ENCODE measurements at regions not wholly inside any gene's neighbourhood (a gene's known extent, or its start where the extent isn't known, plus 50 kb on each side); places are given as distances from the start of the nearest gene placed in this dataset.

DNA sequence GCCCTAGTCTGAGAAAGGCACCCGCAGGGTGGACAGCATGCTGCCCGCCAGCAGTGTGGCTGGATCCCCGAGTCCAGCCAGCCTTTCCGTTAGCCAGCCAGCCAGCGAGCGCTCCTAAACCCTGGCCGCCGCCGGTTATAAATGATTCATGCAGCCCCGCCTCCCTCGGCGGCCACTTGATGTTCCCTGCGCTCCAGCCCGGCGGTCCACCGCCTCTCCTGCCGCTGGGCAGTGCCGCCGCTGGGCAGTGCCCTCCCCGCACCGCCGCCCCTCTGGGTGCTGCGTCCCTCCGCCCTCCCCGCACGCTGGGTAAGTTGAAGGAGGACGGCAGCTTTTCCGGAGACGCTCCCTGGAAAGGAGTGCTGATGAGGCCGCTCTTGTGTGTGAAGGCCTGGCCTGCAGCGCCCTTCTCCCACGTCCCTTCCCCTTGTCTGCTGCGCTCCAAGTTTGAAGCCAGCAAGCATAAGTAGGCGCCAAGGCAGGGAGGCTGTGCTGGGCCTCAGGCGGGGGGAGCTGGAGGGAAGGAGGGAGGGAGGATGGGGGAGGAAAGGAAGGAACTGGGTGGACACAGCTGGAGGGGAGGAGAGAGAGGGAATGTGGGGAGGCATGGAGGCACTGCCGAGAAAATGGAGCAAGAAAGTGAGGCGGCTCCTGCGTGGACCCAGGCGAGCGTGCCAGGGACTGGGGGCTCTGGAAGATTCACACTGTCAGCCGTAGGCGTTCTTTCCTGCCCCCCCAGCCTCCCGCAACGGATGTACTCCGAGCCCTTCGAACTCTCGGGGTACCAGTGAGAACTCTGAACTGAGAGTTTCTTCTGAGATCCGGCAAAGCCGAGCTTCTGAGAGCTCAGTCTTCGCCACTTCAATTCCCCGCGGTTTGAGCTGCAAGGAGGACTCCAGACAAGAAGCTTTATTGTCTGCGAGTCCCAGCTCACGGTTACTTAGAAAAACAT, 131.9 kb downstream of the GLI2 start:
- DNase-seq: no peak

DNA sequence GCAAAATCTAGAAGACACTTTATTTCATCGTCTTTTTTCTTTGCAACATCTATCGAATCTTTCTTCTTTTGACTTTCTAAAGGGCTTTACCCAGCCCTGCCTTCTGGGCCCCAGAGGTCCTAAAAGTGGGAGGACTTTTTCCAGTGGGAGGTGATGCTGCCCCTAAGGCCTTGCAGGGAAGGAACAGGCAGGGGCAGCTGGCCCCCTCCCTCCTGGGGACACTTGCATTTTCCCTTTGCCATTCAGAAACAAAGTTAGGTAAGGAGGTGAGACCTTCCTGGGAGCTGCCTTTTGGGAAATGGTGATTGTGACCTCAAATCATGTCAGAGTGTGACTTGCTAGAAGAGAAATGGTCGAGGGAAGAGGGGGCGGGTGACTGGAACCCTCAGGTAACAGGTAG, 132.7 kb downstream of the GLI2 start:
- DNase-seq: no peak

DNA sequence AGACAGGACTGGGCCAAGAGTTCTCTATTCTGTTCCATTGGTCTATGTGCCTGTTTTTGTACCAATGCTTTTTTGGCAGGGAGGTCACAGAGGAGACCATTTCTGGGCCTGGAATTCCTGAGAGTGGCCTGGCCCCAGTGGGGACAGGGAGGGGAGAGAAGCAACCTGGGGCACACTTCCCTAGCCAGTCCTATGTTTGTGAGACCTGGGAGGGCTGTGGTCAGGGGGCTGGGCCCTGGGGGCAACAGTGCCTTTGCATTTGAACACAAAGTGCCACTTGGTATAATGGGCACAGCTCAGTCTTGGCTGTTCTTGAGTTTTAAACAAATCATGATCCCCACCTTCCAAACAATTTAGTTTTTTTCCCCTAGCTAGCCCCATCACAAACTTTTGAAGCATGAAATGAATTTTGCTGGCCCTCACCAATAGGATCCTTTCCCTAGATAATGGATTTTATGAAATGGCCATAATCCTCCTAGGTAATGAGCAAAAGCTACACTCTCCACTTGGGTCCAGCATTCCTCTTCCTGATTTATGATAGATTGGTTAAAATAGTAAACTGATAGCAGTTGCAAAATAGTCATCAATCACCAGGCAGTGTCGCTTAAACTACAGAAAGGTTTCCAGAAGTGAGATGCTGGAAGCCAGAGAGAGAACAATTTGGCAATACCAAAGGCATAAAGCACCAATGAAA, 133.5 kb downstream of the GLI2 start:
- no peak for DNase-seq

DNA sequence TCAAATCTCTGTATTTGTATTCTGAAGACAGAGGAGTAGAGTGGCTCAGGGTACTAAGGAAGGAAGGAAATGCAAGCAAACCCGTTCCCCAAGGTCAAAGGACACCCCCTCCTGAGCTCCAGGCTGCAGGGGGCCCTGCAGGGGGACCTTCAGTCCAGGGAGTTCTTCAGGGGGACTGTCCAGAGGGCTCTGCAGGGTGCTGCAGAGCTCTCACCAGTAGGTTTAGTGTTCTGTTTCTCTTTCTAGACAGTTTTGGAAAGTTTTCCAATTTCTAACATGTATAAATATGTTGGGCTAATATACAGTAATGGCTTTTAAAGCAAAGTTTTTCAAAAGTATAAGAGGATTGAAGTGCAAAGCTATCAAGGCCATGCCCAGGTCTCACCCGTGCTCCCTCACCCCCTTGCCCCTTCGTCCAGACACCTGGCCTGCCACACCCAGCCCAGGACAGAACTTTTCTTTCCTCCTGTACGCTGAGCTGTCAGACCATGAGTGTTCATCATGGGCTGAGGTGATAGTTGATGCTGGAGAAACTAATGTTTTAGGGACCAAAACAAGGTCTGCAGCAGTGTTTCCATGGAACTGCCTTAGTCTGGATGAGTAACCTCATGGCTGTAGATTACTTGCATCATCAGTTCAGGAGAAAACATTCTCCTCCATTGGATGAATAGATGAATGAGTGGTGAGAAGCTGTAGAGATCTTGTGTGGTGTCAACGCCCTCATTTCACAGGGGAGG, 134.2 kb downstream of the GLI2 start:
- DNase-seq: no peak

DNA sequence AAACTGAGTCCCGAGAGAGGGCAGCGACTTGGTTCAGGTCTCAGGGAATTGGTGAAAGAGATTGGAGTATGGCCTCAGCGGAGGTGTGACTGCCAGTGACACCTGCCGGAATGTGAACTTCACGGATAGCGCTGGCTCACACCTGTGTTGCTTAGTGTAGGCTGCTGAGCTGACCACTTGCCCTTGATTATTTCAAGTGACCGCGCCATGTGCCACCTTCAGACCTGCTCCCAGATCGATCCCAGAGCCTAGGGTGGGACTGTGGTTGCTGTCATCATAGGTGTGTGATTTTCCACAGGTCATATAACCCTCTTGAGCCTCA, 134.8 kb downstream of the GLI2 start:
- no peak for DNase-seq

DNA sequence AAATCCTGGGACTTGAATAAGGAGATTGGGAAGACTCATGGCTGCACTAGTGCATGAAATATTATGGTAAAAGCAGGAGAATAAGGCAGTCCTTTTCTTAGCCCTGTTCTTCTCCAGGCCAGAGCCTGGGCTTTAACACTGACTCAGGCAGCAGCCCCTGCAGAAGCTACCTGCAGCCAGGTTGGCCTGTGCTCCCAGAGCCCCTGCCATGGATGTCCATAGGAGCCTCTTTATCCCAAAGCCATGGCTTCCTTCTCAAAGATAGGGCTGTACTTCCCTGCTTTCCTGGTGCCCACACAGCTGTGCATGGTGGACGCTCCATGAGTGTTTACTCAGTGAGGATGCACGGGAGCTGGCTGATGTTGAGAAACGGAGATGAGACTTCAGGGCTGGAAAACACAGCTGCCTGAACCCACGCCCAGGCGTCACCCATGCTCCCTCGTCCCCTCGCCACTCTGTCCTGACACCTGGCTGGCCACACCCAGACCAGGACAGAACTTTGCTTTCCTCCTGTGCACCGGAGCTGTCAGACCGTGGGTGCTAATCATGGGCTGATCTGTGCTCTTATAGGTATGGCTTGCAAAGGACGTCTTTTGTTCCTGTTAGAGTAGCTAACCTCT, 135.5 kb downstream of the GLI2 start:
- DNase-seq: no peak

DNA sequence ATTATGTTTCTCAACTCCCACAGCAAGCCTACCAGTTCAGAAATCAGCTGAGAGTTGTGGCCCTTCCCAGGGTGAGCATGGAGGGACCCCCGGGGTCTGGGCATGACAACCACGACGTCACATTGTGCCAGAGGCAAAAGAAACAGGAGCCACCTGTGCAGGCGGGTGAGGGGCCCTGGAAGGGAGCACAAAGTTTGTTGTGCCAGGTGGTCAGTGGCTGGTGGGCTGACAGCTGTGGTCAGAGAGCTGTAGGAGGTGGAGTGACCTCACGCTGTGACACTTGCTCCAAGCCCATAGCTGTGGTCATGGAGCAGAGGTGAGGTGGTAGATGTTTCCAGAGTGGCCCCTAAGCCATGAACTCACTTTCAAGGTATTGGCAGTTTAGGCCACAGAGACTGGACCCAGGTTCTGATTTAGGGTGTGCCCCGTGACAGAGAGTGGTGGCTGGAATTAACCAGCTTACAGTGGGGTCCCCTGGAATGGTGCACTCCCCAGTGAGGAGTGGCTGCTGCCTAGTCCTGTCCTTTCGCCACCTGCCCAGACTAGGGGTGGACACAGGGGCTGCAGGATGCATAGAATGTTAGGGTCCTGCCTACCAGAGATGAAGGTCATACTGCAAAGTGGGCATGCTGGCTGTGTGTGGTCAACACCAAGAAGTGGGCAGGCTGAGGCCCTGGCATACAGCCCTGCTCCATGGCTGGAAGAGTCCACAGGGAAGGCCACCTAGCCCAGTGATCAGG, 136.4 kb downstream of the GLI2 start:
- DNase-seq: no peak

DNA sequence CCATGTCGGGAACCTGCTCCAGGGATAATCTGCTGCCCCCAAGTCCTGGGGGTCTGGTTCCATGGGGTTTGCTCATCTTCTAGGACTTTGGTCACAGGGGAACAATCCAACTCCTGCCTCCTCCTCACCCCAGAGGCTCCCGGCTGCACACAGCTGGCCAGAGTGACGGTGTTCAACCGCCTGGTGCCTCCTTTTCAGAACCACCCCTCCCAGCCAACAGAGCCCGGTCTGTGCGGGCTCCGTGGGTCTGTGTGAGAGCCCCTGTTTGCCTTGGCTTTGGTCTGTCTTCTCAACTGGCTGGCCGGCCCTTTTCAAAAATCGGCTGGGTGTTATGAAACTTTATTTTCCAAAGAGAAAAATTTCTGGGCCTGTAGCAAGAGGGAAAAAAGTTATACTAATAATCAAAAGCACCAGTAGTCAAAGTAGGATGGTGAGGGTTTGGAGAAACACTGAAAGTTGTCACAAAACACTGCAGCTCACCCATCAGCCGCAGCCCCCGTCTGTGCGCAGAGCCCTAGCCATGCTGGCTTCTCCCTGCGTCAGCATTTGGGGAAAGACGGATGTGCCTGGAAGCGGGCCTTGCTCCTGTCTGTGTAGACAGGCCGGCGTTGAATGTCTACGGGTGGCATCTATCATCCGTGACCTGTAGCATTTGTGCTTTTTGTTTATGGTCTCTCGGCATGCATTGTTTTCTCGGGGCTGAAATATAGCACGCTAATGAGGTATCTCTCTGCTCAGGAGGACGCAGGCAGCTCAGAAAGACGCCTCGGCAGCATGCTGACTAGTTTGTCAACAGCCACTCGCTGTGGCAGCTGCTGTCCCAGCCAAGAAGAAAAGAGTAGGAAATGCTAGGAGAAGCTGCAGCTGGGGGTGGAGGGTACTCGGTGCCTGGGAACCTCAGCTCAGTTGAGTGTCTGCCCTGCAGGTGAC, 138.6 kb downstream of the GLI2 start:
- DNase-seq: no peak

DNA sequence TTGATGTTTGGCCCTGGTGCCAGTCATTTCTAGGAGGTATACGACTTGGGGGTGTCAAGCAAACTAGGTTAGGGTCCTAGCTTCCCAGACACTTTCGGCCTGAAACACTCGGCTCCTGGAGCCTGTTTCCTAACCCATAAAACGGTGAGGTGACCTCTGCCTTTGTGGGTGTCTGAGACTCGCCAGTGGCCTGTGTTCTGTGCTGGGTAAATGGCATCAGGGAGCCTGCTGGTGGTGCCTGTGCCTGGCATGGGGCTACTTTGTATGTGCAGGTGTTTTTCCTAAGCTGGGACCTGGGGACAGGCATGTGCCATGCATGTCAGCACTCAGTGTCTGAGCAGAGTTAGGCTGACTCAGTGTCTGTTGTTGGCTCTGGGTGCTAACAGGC, 139.2 kb downstream of the GLI2 start:
- DNase-seq: no peak

DNA sequence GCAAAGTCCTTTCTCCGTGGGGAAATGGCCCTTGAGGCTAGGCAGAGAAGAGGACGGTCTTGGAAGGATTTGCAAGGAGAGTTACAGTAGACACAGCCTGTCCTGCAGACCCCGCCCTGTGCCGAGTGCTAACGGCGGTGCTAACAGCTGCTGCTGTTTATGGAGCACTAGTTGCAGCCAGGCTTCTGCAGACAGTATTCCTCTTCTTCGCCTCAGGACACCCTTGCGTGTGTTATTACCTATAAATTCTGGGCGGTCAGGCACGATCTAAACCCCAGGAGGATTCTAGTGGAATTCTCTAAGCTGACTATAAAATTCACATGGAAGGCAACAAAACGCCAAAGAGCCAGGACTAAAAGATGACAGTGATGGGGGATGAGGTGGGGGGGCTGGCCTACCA, 139.8 kb downstream of the GLI2 start:
- DNase-seq: no peak

DNA sequence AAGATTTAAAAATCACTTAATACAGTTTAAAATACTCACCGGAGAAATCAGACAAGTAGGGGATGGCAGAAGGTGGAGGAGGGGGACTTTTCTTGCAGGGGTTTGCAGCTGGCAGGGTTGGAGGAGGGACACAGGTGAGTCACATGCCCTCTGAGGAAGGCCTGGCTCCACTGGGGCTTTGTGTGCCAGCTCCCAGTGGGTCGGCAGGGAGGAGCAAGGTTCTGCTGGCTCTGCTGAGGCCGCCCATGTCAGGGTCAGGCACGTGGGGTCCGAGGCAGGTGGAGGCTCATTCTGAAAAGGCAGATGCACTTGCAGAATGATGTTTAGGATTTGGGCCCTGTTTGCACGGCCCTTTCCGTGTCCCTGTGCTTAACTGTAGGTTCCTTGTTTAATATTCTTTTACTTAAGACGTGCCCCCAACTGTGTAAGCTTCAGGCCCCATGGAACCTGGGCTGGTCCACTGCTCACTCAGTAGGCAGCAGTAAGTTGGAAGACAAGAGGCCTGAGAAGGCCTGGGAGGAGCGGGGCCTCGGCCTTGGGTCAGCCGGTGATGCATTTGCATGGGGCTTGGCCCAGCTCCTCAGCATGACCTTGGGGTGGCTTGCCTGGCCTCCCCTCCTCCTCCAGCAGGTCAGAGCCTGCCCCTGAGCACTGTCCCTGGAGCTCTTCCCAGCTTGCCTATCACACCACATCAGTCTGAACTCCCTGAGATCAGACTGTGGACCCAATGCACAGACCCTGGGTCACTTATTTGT, 141.0 kb downstream of the GLI2 start:
- DNase-seq: no peak

DNA sequence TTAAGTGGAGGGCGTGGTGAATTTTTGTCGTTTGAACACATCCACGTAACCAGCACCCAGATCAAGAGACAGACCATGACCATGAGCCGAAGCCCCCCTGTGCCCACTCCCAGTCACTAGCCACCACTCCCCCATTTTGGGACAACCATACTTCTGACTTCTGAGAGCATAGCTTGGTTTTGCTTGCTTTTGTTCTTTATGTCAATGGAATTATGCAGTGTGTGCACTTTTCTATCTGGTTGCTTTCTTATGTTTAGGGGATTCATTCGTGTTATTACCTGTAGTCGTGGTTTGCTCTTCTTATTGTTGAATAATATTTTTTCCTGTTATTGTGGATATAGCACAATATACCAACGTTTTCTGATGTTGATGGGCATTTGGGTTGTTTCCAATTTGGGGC, 141.7 kb downstream of the GLI2 start:
- DNase-seq: no peak

DNA sequence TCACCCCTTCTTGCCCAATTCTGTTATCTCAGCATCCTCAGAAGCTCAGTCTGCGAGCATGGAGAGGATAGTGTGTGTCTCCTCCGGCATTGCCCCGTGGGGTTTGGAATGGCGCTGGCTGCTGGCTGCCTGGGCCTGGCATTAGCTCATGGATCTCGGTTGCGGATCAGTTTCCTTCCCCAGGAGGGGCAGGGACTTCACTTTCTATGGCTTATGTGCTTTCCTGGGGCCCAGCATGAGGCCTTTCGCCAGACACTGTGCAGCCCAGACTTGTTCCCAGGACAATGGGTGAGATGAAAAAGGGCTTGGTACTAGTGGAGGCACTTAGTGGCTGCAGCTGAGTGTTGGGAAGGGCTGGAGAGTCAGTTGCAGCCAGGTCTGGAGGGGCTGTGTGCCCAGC, 143.3 kb downstream of the GLI2 start:
- DNase-seq: no peak

DNA sequence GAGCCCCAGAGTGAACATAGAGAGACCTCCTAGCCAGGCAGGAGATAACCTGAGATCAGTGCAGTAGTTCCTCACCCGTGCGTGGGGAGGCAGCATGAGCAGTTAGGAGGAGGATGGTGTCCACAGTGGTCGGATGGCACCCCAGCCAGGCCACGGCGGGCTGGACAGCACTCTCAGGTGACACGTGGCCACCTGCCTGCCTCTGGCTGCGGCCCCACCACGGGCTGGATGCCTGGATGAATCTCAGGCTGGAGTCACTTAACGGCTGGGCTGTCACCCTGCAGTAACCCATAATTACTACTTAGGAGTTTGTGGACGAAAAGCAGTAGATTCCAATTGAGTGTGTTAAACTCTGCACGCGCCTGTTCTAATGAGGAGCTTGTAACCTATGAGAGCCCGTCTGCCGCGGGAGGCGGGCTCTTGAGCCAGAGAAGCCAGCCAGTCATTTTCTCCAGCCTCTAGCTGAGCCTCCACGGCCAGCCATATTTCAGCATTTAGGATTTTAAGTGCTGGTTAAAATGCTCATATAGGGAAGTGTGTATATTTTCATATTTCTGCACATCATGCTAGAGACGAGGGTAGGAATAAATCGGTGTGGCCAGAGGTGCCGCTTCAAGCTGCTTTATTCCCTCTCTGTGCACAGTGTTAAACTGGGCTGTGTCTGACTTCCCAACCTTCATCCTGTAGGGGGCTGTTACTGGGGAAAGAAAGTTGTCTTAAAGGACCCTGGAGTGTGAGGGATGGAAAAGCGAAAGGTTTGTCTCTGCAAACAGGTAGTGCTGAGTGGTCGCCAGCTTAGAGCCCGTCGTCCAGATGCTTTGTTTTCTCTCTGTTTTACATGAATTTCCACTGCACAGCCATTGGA, 144.0 kb downstream of the GLI2 start:
- DNase-seq: no peak

DNA sequence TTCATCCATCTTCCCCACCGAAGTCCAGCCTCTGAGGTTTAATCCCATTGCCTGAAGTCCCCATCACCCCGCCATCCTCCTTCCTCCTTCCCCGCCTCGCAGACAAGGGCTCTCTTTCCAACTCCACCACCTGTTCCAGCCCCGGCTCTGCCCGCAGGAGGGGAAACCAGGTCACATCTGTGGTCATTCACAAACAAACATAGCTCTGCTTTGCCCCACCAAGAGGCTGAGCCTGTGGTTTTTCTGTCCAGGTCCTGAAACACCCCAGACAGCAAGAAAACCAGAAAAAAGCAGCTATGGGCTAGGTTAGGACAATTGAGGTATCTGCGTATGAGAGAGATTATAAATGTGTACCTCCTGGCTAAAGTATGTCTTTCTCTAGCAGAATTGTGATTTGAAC, 144.7 kb downstream of the GLI2 start:
- no peak for DNase-seq

DNA sequence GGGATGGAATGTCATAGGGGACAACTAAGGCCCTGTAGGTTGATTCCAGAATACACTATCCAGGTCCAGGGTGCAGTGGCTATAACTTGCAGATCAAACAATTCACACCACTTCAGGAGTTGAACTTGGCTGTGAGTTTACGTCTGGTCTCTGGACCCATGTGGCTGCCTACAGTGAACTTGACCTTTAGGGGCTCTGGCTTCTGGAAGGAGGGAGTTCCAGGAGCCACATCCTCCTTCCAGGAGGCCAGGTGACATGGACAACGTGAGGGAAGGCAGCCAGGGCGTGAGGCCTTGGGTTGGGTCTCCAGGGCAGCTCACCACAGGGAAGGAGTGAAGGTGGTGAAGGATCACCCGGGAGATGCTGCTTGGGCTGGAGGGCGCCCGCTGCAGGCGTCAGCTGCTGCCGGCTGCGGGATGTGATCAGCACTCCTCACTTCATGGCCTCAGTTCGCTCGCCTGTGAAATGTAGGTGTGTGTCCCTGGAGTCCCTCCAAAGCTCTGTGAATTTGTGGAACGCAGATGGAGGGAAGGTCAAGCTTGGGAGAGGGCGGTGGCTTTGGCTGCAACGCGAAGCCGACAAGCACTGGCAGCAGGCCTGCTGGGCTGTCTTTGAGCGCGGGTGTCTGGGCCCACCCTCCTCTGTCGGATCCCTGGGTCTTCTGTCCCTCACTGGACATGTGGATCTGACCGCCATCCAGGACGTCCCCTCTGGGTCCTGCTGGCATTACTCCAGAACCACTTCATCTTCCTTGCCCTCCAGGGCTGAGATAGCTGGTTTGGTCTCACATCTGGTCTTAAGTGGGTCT, 146.5 kb downstream of the GLI2 start:
- no peak for DNase-seq

DNA sequence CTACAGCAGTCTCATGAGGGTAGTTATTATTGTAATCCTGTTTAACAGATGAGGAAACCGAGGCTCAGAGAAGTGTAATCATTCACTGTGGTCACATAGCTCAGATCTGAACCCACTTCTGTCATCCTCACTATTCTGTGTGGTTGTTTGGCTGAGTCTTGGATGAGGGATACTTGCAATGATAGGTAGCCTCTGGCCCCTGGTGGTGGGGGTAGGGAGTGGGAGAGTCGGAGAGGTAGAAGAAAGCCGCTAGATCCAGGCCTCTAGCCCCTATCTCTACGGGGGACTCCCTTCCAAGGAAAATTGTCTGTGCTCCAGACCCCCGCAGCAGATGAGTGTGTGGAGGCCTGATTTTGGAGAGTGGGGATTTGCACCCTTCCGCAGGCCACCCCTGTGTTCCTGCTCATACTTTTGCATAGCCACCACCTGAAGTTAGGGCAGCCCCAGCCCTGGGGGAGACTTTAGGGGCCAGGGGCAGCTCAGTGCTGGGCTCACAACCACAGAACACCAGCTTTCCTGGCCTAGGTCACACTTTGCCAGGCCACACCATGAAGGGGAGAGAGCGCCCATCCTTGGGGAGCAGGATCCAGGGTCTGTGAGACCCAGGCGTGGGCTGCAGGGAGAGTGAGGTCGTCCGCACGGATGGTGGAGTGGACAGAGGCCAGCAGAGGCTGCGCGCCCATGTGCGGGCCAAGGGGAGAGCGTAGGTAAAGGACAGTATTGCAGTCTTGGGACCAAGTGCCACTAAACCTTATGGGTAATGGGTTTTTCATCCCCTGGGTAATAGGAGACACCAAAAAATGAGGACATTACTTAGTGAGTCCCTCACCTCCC, 148.2 kb downstream of the GLI2 start:
- no peak for DNase-seq
